Transverse colon (tissue), 4 donors: ENCODE measurements at regions not wholly inside any gene's neighbourhood (a gene's known extent, or its start where the extent isn't known, plus 50 kb on each side); places are given as distances from the start of the nearest gene placed in this dataset.
"Not testable (repeated sequence)": the region's sequence is repeated elsewhere in the genome, so short reads cannot be mapped to it uniquely, and the experiment has no call there.

ENCODE experiments used
- DNase-seq: peaks from one replicate; pipeline ENCODE4 v3.0.0-alpha.2; 2019
- H3K27ac ChIP-seq, 4 donors: fragments of 200-600 bp; sonication (generic); 2 replicates each; pipeline ENCODE4 v1.5.1; 2016 to 2018; ENCODE audit warnings: inconsistent platforms in 4 of 4
- H3K27me3 ChIP-seq: fragments of 200-600 bp; sonication (generic); 2 replicates; pipeline ENCODE4 v1.5.1; 2017; ENCODE audit warnings: inconsistent platforms
- H3K36me3 ChIP-seq, 4 donors: fragments of 200-600 bp; sonication (generic); 2 replicates each; pipeline ENCODE4 v1.5.1; 2017 to 2019; ENCODE audit warnings: inconsistent platforms in 4 of 4
- H3K4me1 ChIP-seq, 4 donors: fragments of 200-600 bp; sonication (generic); 2 replicates each; pipeline ENCODE4 v1.5.1; 2017 to 2020; ENCODE audit warnings: inconsistent platforms in 4 of 4
- H3K4me3 ChIP-seq, 4 donors: fragments of 200-600 bp; sonication (generic); 1 replicate in 1 of 4; 2 replicates in 3 of 4; pipeline versions ENCODE4 v1.5.1 to v1.6.1; 2017 to 2019; ENCODE audit warnings: inconsistent platforms in 4 of 4
- H3K9me3 ChIP-seq, 2 donors: fragments of 200-600 bp; sonication (generic); 2 replicates each; pipeline ENCODE4 v1.5.1; 2017 to 2019; ENCODE audit warnings: inconsistent platforms in 2 of 2
- WGBS, 2 donors: methylation state at CpG; one replicate each; pipeline ENCODE4 v1.1.5; 2018; ENCODE audit warnings: low coverage in 1 of 2; 5-methylcytosine and 5-hydroxymethylcytosine counted together
- in situ Hi-C, 4 donors: fragments of 200-750 bp; cut with MboI; loops; one replicate each; pipeline versions ENCODE4 v1.15.0 to v1.15.1; 2017; ENCODE audit warnings: low sequenced_read_pairs in 3 of 4, low pct_ligation_motif_present in 1 of 4, low pct_unique_long_range_greater_than_20kb in 1 of 4
- intact Hi-C: fragments of 100-400 bp; cut with DNase I; formaldehyde crosslinking; loops from one replicate; pipeline ENCODE4 v1.15.1; 2023; ENCODE audit warnings: low total_unique reads

DNA sequence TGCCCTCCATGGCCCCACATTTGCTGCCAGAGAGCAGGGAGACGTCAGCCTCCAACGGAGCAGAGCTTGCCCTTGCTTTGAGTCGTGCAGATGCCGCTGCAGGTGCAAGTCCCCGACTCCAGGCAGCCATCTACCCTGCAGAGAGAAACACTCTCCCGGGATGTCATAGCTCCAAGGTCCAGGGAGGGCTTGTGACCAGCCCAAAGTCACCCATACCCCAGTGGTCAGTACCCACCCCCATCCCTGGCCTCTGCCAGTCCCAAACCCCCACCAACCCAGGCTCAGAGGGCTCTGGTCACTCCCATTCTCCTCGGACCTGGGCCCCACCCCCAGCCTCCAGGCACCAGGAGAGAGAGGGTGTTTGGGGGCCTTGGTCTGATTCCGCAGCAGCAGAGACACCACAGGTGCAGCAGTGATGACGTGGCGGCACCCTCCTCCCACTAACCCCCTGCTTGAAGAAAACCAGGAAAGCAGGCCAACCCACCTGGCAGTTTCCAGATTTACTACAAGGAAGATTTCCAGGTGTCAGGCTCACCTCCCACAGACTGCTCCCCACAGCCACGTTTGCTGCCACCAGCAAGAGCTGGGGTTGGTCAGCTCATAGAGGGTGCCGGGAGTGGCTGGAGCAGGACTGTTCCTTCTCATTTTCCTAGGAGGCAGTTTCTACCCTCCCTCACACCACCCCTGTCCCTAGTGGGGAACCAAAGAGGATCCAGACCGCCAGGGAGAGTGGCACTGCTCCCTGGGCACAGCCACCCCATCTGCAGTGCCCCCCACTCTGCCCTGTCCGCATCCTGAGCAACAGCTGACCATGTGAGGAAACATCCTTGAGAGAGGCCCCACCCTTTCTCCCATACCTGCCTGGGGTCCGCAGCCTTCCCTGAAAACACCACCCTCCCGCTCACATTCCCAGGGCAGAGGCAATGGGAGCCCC lies 132.4 kb downstream of the TNFRSF13B start:
- WGBS, 2 donors: no CpG with 5 or more reads among the region's 16 CpGs
- DNase-seq, in situ Hi-C loops: not testable (repeated sequence)

DNA sequence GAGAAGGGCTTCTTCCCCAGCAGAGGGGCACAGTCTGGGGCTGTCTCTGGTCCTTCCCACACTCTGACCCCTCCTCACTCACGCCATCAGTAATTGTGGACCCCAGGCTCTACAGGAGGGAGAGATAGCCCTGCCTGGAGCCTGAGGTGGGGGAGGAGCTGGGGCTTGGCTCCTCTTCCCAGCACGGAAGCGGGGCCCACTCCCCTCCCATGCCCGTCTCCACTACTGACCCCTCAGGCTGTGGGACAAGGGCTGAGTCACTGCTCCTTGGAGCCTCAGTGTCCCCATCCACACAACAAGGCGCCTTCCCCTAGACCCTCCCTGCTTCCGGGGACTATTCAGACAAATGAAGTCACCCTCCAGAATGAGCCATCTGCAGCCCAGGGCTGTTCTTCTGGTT lies 133.1 kb downstream of the TNFRSF13B start:
- H3K27me3 ChIP-seq, H3K4me3 ChIP-seq, DNase-seq, H3K4me1 ChIP-seq, H3K27ac ChIP-seq, H3K36me3 ChIP-seq, intact Hi-C loops, in situ Hi-C loops, H3K9me3 ChIP-seq: not testable (repeated sequence)
- no CpG with 5 or more reads among the region's 6 CpGs for WGBS, 2 donors

More for the DNA sequence above, 132.4 kb downstream of the TNFRSF13B start:
- H3K4me3 ChIP-seq, H3K27ac ChIP-seq, intact Hi-C loops, H3K9me3 ChIP-seq, H3K27me3 ChIP-seq, H3K36me3 ChIP-seq, H3K4me1 ChIP-seq: not testable (repeated sequence)

DNA sequence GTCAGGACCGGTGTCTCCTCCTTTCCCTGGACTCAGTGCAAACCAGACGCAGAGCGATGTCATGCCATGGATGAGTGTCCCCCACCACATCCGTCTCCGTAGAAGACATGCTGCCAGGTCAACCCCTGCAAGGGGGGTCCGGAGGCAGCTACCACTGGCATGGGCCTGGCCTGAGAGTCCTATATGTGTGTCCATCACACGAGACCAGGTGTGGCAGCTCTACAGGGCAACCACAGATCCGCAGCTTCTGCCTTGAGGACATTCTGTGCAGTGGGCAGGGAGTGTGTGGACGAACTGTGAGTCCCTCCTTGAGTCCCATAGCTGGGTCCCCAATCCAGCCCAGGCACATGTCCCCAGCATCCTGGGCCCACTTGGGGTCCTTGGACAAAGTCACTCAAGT lies 133.6 kb downstream of the TNFRSF13B start:
- H3K4me1 ChIP-seq, H3K27ac ChIP-seq, H3K4me3 ChIP-seq, intact Hi-C loops, H3K36me3 ChIP-seq, H3K27me3 ChIP-seq, in situ Hi-C loops, DNase-seq, H3K9me3 ChIP-seq: not testable (repeated sequence)
- WGBS, 2 donors: 90% methylated on average over 2 of the region's 9 CpGs; no CpG with 5 or more reads in 1 of the 2 donors

DNA sequence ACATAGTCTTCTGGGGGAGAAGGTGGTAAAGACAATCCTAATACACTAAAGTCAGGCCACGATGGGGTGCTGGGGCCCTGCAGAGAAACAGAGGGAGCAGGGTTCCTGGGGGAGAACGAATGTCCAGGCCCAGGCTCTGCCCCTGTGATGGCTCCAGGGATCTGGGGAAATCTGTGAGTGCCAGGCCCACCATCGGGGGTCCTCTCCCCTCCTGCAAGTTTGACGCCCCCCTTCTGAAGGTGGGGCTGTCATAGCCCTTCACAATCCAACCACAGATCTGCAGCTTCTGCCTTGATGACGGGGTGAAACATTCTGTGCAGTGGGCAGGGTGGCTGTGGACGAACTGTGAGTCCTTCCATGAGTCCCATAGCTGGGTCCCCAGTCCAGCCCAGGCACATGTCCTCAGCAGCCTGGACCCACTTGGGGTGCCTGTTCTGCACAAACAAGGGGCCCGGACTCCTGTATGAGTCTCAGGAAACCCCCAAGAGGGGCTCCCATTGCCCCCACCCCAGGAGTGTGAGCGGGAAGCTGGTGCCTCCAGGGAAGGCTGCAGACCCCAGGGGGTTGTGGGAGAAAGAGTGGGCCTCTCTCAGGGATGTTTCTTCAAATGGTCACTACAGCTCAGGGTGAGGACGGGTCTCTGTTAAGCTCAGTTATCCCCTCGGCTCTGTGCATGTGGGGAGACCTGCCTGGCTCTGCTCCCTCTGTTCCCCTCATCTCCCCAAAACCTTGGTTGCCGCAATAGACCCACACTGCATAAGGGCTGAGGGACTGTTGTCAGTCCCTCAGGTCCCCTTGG lies 134.3 kb downstream of the TNFRSF13B start:
- H3K27ac ChIP-seq, H3K4me1 ChIP-seq, H3K27me3 ChIP-seq, H3K9me3 ChIP-seq, H3K36me3 ChIP-seq, intact Hi-C loops, DNase-seq, in situ Hi-C loops, H3K4me3 ChIP-seq: not testable (repeated sequence)
- 60% methylated on average over 5 of the region's 11 CpGs; no CpG with 5 or more reads in 1 of the 2 donors for WGBS, 2 donors

DNA sequence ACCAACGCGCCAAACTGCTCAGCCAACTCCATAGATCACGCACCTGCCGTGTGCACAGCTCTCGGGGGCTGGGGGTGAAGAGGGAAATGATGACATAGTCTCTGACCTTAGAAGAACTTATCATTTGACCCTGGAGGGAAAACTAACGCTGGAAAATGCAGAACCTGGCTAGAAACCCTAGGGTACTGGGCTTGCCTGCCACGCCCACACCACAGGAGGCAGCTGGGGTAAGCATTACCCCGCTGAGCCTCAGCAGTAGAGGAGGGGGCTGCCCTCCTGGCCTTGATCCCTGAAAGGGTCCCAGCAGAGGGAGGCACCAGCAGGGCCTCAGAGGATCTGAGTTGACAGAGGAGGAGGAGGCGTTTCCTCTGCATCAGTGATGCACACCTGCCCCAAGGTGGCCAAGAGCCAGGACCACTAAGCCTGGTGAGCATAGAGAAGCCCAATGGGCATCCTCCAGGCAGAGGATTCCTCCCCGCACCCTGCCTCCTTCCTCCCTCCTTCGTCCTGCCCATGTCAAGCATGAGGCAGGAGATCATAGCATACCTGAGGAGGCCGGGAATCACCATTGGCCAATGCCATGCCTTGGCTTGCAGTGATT lies 135.5 kb downstream of the TNFRSF13B start:
- H3K36me3 ChIP-seq, DNase-seq, H3K27me3 ChIP-seq, H3K4me3 ChIP-seq, intact Hi-C loops, H3K9me3 ChIP-seq, H3K4me1 ChIP-seq, in situ Hi-C loops, H3K27ac ChIP-seq: not testable (repeated sequence)
- WGBS, 2 donors: 37% methylated on average over 5 of the region's 12 CpGs; no CpG with 5 or more reads in 1 of the 2 donors

DNA sequence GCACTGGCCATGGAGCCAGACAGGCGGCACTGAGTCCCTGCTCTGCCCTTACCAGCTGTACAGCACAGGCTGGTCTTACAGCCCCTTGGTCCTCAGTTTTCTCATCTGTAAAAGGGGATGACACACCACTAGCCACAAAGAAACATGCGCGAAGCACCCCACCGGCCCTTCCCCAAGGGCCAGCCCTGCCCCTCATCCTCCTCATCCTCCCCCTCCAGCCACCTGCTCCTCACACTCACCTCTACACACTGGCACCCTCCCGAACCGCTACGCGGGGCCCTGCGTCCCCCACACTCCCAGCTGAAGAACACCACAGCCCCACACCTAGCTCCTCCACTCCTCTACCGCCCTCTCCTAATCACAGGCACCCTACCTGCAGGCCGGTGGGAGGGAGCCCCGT lies 138.4 kb downstream of the TNFRSF13B start:
- intact Hi-C loops, H3K36me3 ChIP-seq, H3K27me3 ChIP-seq, DNase-seq, H3K4me3 ChIP-seq, H3K4me1 ChIP-seq, H3K9me3 ChIP-seq, in situ Hi-C loops, H3K27ac ChIP-seq: not testable (repeated sequence)
- 92 to 93% methylated on average over 3 to 8 of the region's 12 CpGs for WGBS, 2 donors

DNA sequence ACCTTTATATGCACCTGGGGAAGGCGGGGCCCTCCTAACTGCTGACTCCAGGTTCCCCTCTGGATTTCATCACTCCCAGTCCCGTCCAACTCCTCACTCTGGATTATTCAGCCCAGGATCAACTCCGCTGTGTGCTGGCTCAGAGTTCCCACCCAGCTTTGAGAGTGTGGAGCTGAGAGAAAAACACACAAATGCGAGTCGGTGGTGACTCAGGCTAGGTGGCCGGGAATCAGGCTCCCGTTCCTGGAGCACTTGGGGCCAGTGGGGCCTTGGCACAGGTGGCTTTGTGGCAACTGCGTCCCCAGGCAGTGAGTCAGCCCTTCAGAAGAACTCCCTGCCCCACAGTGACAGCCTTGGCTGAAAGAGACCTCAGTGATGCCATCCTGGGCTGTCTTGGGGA lies 139.1 kb downstream of the TNFRSF13B start:
- H3K9me3 ChIP-seq, H3K4me3 ChIP-seq, H3K4me1 ChIP-seq, H3K36me3 ChIP-seq, in situ Hi-C loops, H3K27me3 ChIP-seq, intact Hi-C loops, H3K27ac ChIP-seq, DNase-seq: not testable (repeated sequence)
- 64% methylated on average over 5 of the region's 8 CpGs; no CpG with 5 or more reads in 1 of the 2 donors for WGBS, 2 donors

DNA sequence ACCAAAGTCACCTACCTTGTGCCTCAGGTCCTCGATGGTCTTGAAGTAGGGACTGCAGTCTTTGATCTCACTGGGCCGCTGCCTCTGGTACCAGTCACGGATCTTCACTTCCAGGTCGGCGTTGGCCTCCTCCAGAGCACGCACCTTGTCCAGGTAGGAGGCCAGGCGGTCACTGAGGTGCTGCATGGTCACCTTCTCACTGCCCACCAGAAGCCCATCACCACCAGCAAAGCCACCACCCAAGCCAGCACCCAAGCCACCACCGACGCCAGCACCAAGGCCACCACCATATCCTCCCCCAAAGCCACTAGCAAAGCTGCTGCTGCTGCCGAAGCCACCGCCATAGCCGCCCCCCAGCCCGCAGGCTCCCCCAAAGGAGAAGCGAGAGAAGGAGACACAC lies 139.7 kb downstream of the TNFRSF13B start:
- H3K27me3 ChIP-seq, DNase-seq, H3K4me1 ChIP-seq, in situ Hi-C loops, H3K9me3 ChIP-seq, H3K27ac ChIP-seq, H3K4me3 ChIP-seq, H3K36me3 ChIP-seq, intact Hi-C loops: not testable (repeated sequence)
- 80% methylated on average over 9 of the region's 14 CpGs; no CpG with 5 or more reads in 1 of the 2 donors for WGBS, 2 donors

DNA sequence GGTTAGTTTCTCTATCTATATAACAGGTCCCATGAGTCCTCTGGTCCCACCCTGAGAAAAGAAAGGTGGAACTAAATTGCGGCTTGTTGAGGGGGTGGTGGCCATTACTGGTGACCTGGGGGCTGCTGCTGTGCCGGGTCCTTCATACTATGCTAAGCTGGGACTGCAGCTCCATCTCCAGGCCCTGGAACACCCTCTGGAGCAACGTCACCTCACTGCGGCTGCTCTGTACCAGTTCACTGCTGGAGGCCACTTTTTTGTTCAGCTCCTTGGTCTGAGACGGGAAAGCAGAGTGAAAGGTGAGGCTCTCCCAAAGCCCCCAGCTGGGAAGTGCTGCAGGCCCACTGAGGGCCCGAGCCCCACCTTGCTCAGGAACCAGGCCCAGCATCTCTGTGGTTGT lies 140.7 kb downstream of the CCDC144A start:
- H3K9me3 ChIP-seq, H3K27me3 ChIP-seq, DNase-seq, H3K27ac ChIP-seq, H3K4me1 ChIP-seq, H3K4me3 ChIP-seq, intact Hi-C loops, in situ Hi-C loops, H3K36me3 ChIP-seq: not testable (repeated sequence)
- 76% methylated on average over 5 of the region's 6 CpGs; no CpG with 5 or more reads in 1 of the 2 donors for WGBS, 2 donors

DNA sequence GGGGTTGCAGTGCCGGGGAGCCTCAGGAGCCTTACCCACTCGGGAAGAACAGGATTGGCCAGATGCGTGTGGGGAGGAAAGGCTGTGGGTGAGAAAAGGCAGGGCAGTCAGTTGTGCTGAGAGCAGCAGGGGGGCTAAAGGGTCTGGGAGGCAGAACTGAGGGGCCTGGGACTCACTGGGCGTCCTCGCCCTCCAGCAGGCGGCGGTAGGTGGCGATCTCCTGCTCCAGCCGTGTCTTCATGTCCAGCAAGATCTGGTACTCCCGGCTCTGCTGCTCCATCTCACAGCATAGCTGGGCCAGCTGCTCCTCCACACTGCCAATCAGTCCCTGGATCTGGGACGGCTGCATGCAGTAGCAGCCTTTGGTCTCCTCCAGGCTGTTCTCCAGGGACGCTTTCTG lies 140.2 kb downstream of the CCDC144A start:
- H3K4me1 ChIP-seq, H3K36me3 ChIP-seq, DNase-seq, H3K9me3 ChIP-seq, H3K4me3 ChIP-seq, intact Hi-C loops, H3K27me3 ChIP-seq, in situ Hi-C loops, H3K27ac ChIP-seq: not testable (repeated sequence)
- 50% methylated on average over 2 of the region's 12 CpGs; no CpG with 5 or more reads in 1 of the 2 donors for WGBS, 2 donors
